ENCODE measurements at regions not wholly inside any gene's neighbourhood (a gene's known extent, or its start where the extent isn't known, plus 50 kb on each side); places are given as distances from the start of the nearest gene placed in this dataset.

GRCh38 chr11:104783241-104783640, 115.0 kb downstream of the CASP12 start:
- no peak for TF ChIP-seq CTCF (IDR thresholded peaks at IDR 0.05; ENCODE audit: control extremely low read depth, extremely low read depth, low read depth, missing control alignments)
- DNase-seq (ENCODE audit: extremely low spot score): no peak
- CTCF ChIA-PET: interaction anchor here (0.7 kb wide), 1 partner anchor 17 kb away, joined by 3 read pairs; no protein-coding TSS in a partner anchor
- POLR2A ChIA-PET: no interaction called here

GRCh38 chr11:104782377-104782754, 115.9 kb downstream of the CASP12 start:
- POLR2A ChIA-PET: no interaction called here
- CTCF ChIA-PET: interaction anchor here (0.7 kb wide), 1 partner anchor 18 kb away, joined by 3 read pairs; no protein-coding TSS in a partner anchor
- TF ChIP-seq CTCF (IDR thresholded peaks at IDR 0.05; ENCODE audit: control extremely low read depth, extremely low read depth, low read depth, missing control alignments): no peak
- DNase-seq (ENCODE audit: extremely low spot score): no peak

GRCh38 chr11:104781719-104782376, 116.4 kb downstream of the CASP12 start:
- TF ChIP-seq CTCF (IDR thresholded peaks at IDR 0.05; ENCODE audit: control extremely low read depth, extremely low read depth, low read depth, missing control alignments): no peak
- ChIA-PET POLR2A (no interaction called here), CTCF (no interaction called here)
- DNase-seq (ENCODE audit: extremely low spot score): no peak

GRCh38 chr11:104781037-104781436, 117.2 kb downstream of the CASP12 start:
- POLR2A ChIA-PET: no interaction called here
- no peak for DNase-seq (ENCODE audit: extremely low spot score)
- CTCF ChIA-PET: no interaction called here
- TF ChIP-seq CTCF (IDR thresholded peaks at IDR 0.05; ENCODE audit: control extremely low read depth, extremely low read depth, low read depth, missing control alignments): no peak

GRCh38 chr11:104776501-104777170, 121.6 kb downstream of the CASP12 start:
- no peak for DNase-seq (ENCODE audit: extremely low spot score)
- CTCF ChIA-PET: interaction anchor here (0.9 to 1.4 kb wide), 2 partner anchors 9 to 19 kb away, joined by 3 to 6 read pairs; no protein-coding TSS in a partner anchor
- no peak for TF ChIP-seq CTCF (IDR thresholded peaks at IDR 0.05; ENCODE audit: control extremely low read depth, extremely low read depth, low read depth, missing control alignments)
- POLR2A ChIA-PET: no interaction called here

GRCh38 chr11:104774578-104774977, 123.7 kb downstream of the CASP12 start:
- CTCF ChIA-PET: no interaction called here
- no peak for DNase-seq (ENCODE audit: extremely low spot score)
- TF ChIP-seq CTCF (IDR thresholded peaks at IDR 0.05; ENCODE audit: control extremely low read depth, extremely low read depth, low read depth, missing control alignments): no peak
- POLR2A ChIA-PET: no interaction called here

All from GM10248 (cell line).